GM08714 (cell line): ENCODE measurements at regions not wholly inside any gene's neighbourhood (a gene's known extent, or its start where the extent isn't known, plus 50 kb on each side); places are given as distances from the start of the nearest gene placed in this dataset.
"Not testable (repeated sequence)": the region's sequence is repeated elsewhere in the genome, so short reads cannot be mapped to it uniquely, and the experiment has no call there.

Source experiments
- H3K4me3 ChIP-seq: fragments of 200-500 bp; sonication (Bioruptor generic); 2 replicates; pipeline ENCODE4 v1.5.1; 2014; ENCODE audit warnings: mild to moderate bottlenecking, low read length, inconsistent platforms
- ZNF274 ChIP-seq: IDR thresholded peaks from 2 replicates; pipeline ENCODE4 v1.6.1; 2012; ENCODE audit warnings: mild to moderate bottlenecking, low read depth, low read length

GRCh38 chr9:71557310-71557709 is 211.0 kb downstream of the CEMIP2 start:
- no peak for TF ChIP-seq ZNF274
- H3K4me3 ChIP-seq = no peak overlapping the region

- H3K4me3 ChIP-seq = no peak overlapping the region
- no peak for TF ChIP-seq ZNF274
Observed at GRCh38 chr9:71552480-71552879, 215.8 kb downstream of the CEMIP2 start.

DNA sequence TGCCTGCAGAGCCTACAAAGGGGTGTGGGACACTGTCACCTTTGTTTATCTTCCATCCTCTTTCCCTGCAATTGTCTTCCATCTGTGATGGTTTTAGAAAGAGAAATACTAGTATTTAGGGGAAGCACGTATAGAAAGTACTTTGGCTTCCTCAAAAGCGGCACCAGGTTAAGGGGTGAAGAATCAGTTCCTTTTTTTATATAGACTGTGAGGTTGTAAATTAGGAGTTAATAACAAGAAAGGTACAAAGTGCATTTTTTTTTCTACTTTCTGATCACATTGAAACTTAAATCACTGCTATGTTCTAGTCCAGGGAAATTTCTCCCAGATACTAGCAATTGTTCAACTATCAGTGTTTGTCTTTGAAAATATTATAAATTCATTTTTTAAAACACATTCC is 219.3 kb downstream of the CEMIP2 start:
- no peak for TF ChIP-seq ZNF274

DNA sequence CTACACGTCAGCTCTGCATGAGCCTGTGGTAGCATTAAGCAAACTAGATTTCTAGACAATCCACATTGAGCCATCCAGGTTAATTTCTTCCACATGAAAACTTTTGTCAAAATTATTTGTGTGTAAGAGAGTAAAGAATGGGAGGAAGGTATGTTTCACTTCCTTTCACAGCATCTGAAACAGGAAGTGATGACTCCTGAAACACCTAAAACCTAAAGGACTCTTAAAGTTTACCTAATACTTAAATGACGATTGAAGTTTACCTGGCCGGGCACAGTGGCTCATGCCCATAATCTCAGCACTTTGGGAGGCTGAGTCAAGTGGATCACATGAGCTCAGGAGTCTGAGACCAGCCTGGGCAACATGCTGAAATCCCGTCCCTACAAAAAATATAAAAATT is 223.8 kb downstream of the CEMIP2 start:
- H3K4me3 ChIP-seq = no peak overlapping the region
- no peak for TF ChIP-seq ZNF274

More for the DNA sequence above, 219.3 kb downstream of the CEMIP2 start:
- no peak overlapping the region for H3K4me3 ChIP-seq

GRCh38 chr9:71541436-71541835 is 226.9 kb downstream of the CEMIP2 start:
- no peak for TF ChIP-seq ZNF274
- no peak overlapping the region for H3K4me3 ChIP-seq

GRCh38 chr9:71524996-71525580 is 243.2 kb downstream of the CEMIP2 start:
- no peak for TF ChIP-seq ZNF274
- H3K4me3 ChIP-seq = no peak overlapping the region

- TF ChIP-seq ZNF274 = no peak
- H3K4me3 ChIP-seq = no peak overlapping the region
Observed at GRCh38 chr9:71524516-71524915, 243.8 kb downstream of the CEMIP2 start.

GRCh38 chr9:71521132-71521531 is 247.2 kb downstream of the CEMIP2 start:
- TF ChIP-seq ZNF274 = no peak
- H3K4me3 ChIP-seq = no peak overlapping the region

DNA sequence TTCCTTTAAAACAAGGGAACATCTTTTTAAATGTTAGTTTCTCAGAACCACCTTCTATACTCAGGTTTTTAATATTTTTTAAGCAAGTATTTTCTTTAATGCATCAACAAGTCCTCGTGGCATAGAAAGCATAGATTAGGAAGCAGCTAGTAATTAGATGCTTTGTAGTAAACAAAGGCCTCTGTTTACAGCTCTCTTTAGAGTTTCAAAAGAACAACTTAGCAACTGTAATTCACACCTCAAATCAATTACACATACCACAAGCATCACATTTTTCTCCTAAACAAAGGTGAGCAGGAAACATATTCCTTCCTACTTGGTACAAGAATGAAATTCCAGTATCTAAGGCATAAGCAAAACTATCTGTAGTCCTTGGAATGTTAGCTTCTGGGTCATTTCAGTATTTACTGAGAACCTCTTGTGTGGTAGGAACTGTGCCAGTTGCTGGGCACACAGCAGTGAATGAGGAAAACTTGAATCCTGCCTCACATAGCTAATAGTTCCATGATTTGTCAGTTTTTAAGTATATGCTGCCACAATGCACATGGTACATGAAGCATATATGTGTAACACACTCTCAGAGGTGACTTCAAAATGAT is 249.1 kb downstream of the CEMIP2 start:
- no peak for TF ChIP-seq ZNF274

GRCh38 chr9:71518045-71518827 is 250.1 kb downstream of the CEMIP2 start:
- H3K4me3 ChIP-seq = no peak overlapping the region
- TF ChIP-seq ZNF274 = no peak

More for the DNA sequence above, 249.1 kb downstream of the CEMIP2 start:
- no peak overlapping the region for H3K4me3 ChIP-seq

DNA sequence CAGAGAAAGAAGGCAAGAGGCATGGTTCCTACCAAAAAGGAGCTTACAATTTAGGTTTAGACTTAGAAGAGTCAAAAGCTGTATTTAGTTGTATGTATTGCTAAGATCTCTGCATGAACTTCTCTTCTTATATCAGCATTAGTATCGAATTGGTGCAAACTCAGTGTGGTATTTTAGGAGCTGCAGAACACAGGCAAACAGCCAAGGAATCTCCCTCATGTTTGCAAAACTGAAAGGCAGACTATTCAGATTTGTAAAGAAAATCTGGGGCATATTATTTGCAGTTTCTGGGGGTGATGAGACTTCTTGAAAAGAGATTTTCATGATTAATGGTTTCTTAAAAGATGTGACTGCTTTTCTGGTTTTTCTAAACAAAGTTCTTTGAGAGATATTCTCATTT is 252.7 kb downstream of the CEMIP2 start:
- no peak overlapping the region for H3K4me3 ChIP-seq
- no peak for TF ChIP-seq ZNF274

GRCh38 chr9:71515107-71515506 is 253.2 kb downstream of the CEMIP2 start:
- no peak overlapping the region for H3K4me3 ChIP-seq
- TF ChIP-seq ZNF274 = no peak

- no peak for TF ChIP-seq ZNF274
Observed at GRCh38 chr9:71514344-71514975, 253.9 kb downstream of the CEMIP2 start.

DNA sequence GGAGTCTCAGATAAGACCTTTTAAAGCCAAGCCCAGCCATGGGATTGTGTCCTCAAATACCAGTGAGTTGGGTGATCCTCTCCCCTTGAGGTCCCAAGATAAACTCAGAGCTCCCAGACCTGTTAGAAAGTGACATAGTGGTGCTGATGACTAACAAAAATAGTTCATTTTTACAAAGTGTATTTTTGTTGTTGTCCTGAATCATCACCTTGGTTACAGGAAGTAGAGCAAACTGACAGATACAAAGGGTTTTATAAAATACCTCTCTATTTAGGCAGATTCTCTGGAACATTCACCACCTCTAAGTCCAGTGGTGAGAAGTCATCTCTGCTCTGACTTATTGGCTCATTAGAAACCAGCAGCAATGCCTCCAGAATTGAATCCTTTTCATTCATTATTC is 259.3 kb downstream of the CEMIP2 start:
- TF ChIP-seq ZNF274 = no peak
- H3K4me3 ChIP-seq = no peak overlapping the region

More at GRCh38 chr9:71514344-71514975, 253.9 kb downstream of the CEMIP2 start:
- no peak overlapping the region for H3K4me3 ChIP-seq

GRCh38 chr9:71508141-71508540 is 260.2 kb downstream of the CEMIP2 start:
- H3K4me3 ChIP-seq = not testable (repeated sequence)

- TF ChIP-seq ZNF274 = no peak
- no peak overlapping the region for H3K4me3 ChIP-seq
Observed at GRCh38 chr9:71506821-71507220, 261.5 kb downstream of the CEMIP2 start.
